Naive thymus-derived CD4-positive, alpha-beta T cell (primary cell): ENCODE measurements at regions not wholly inside any gene's neighbourhood (a gene's known extent, or its start where the extent isn't known, plus 50 kb on each side); places are given as distances from the start of the nearest gene placed in this dataset.
"Not testable (repeated sequence)": the region's sequence is repeated elsewhere in the genome, so short reads cannot be mapped to it uniquely, and the experiment has no call there.

Experiments
- ATAC-seq: fragments of 150-1000 bp; cut with Tn5 transposase; 2 replicates; pipeline ENCODE4 v1.10.0; 2021; ENCODE audit warnings: mild to moderate bottlenecking, moderate library complexity
- CTCF ChIA-PET: fragments of 350-600 bp; sonication (Branson Sonifier 250); formaldehyde crosslinking; loops from one replicate; lab custom pipeline; 2021; ENCODE audit warnings: antibody characterized with exemption; lab: Charles Lee
- POLR2A ChIA-PET: fragments of 350-600 bp; sonication (Branson Sonifier 250); formaldehyde crosslinking; loops from one replicate; lab custom pipeline; 2021; ENCODE audit warnings: antibody characterized with exemption, inconsistent platforms; lab: Charles Lee
- DNase-seq, 9 donors: peaks; one replicate each; pipeline versions ENCODE4 v3.0.0 to v3.0.0-alpha.2; 2020 to 2022; ENCODE audit warnings: mixed read lengths in 1 of 9
- H3K27ac ChIP-seq: one replicate; pipeline ENCODE4 v1.7.0; 2013; ENCODE audit warnings: mild to moderate bottlenecking, low read depth, low read length, moderate library complexity
- H3K27me3 ChIP-seq, 2 donors: one replicate each; pipeline ENCODE4 v1.7.0; 2013; ENCODE audit warnings: low read length in 2 of 2, mild to moderate bottlenecking in 2 of 2, moderate library complexity in 2 of 2; ENCODE audit not compliant: control insufficient read depth in 2 of 2, insufficient read depth in 2 of 2
- H3K36me3 ChIP-seq, 3 experiments: 1 replicate in 2 of 3; 2 replicates in 1 of 3; pipeline ENCODE4 v1.7.0; 2013; ENCODE audit warnings: low read length in 3 of 3, mild to moderate bottlenecking in 3 of 3, moderate library complexity in 1 of 3; ENCODE audit not compliant: insufficient read depth in 3 of 3, control insufficient read depth in 2 of 3
- H3K4me1 ChIP-seq, 2 donors: one replicate each; pipeline ENCODE4 v1.7.0; 2013; ENCODE audit warnings: low read length in 2 of 2, mild to moderate bottlenecking in 2 of 2, moderate library complexity in 1 of 2; ENCODE audit not compliant: control insufficient read depth in 2 of 2, insufficient read depth in 2 of 2
- H3K4me3 ChIP-seq: 2 replicates; pipeline ENCODE4 v1.7.0; 2013; ENCODE audit warnings: mild to moderate bottlenecking, low read length
- H3K9me3 ChIP-seq, 3 experiments: 1 replicate in 2 of 3; 2 replicates in 1 of 3; pipeline ENCODE4 v1.7.0; 2013; ENCODE audit warnings: low read length in 3 of 3; ENCODE audit not compliant: control insufficient read depth in 2 of 3
- H3K27ac Mint-ChIP-seq, 9 donors: one replicate each; pipeline ENCODE4 v1.8.0; 2020 to 2022; ENCODE audit warnings: mixed read lengths in 9 of 9, mild to moderate bottlenecking in 8 of 9, moderate library complexity in 5 of 9, inconsistent platforms in 2 of 9
- H3K27me3 Mint-ChIP-seq, 5 donors: one replicate each; pipeline ENCODE4 v1.8.0; 2021 to 2022; ENCODE audit warnings: mixed read lengths in 5 of 5, mild to moderate bottlenecking in 1 of 5
- H3K36me3 Mint-ChIP-seq, 5 donors: one replicate each; pipeline ENCODE4 v1.8.0; 2020 to 2022; ENCODE audit warnings: mixed read lengths in 5 of 5, mild to moderate bottlenecking in 3 of 5, inconsistent platforms in 1 of 5
- H3K4me1 Mint-ChIP-seq, 7 donors: one replicate each; pipeline ENCODE4 v1.8.0; 2020 to 2022; ENCODE audit warnings: mixed read lengths in 7 of 7, mild to moderate bottlenecking in 3 of 7, inconsistent platforms in 1 of 7
- H3K4me3 Mint-ChIP-seq, 10 donors: one replicate each; pipeline ENCODE4 v1.8.0; 2020 to 2022; ENCODE audit warnings: mild to moderate bottlenecking in 10 of 10, mixed read lengths in 10 of 10, moderate library complexity in 6 of 10, inconsistent platforms in 2 of 10
- H3K9me3 Mint-ChIP-seq, 11 donors: one replicate each; pipeline ENCODE4 v1.8.0; 2020 to 2022; ENCODE audit warnings: mixed read lengths in 11 of 11, mild to moderate bottlenecking in 4 of 11, inconsistent platforms in 1 of 11, moderate library complexity in 1 of 11
- intact Hi-C, 2 donors: fragments of 100-400 bp; cut with micrococcal nuclease; formaldehyde crosslinking; loops; one replicate each; pipeline ENCODE4 v1.15.1; 2023

GRCh38 chr10:56181607-56182006 is 179.5 kb downstream of the ZWINT start:
- CTCF ChIA-PET = no interaction called here

GRCh38 chr10:56178210-56178609 is 182.8 kb downstream of the ZWINT start:
- CTCF ChIA-PET = no interaction called here

More at GRCh38 chr10:56181607-56182006, 179.5 kb downstream of the ZWINT start:
- Histone ChIP-seq H3K27me3 (no peaks in the 10 kb centered on the region), H3K4me3 (no peak overlapping the region), H3K36me3 (no peaks in the 10 kb centered on the region), H3K4me1 (no peaks in the 10 kb centered on the region), H3K9me3 (no peaks in the 10 kb centered on the region), H3K27ac (no peak overlapping the region)
- Mint-ChIP-seq H3K4me1 (no peaks in the 10 kb centered on the region), H3K27me3 (no peaks in the 10 kb centered on the region), H3K36me3 (no peaks in the 10 kb centered on the region), H3K27ac (no peak overlapping the region), H3K9me3 (peaks cover 0 to 20% (median 4%) of the 10 kb centered on the region in 11 donors), H3K4me3 (no peak overlapping the region)
- intact Hi-C loops = no loop called here
- ATAC-seq (no peak), DNase-seq (no peak)
- POLR2A ChIA-PET = no interaction called here

GRCh38 chr10:56155091-56155513 is 206.0 kb downstream of the ZWINT start:
- H3K27me3 ChIP-seq, DNase-seq, intact Hi-C loops, H3K4me3 Mint-ChIP-seq, H3K27me3 Mint-ChIP-seq, H3K36me3 Mint-ChIP-seq, ATAC-seq, H3K4me1 ChIP-seq, POLR2A ChIA-PET, H3K4me3 ChIP-seq, H3K4me1 Mint-ChIP-seq, H3K27ac Mint-ChIP-seq, CTCF ChIA-PET, H3K9me3 Mint-ChIP-seq, H3K36me3 ChIP-seq, H3K9me3 ChIP-seq, H3K27ac ChIP-seq: not testable (repeated sequence)

More at GRCh38 chr10:56178210-56178609, 182.8 kb downstream of the ZWINT start:
- no peaks in the 10 kb centered on the region for H3K9me3 ChIP-seq
- no peaks in the 10 kb centered on the region for H3K36me3 ChIP-seq
- no peaks in the 10 kb centered on the region for H3K4me1 ChIP-seq
- intact Hi-C loops = no loop called here
- DNase-seq (no peak), ATAC-seq (no peak)
- POLR2A ChIA-PET = no interaction called here
- H3K4me3 ChIP-seq = no peak overlapping the region
- no peaks in the 10 kb centered on the region for H3K4me1 Mint-ChIP-seq
- peaks cover 0 to 2% of the 10 kb centered on the region in 2 donors for H3K27me3 ChIP-seq
- H3K9me3 Mint-ChIP-seq = peaks cover 0 to 9% (median 1%) of the 10 kb centered on the region in 11 donors
- H3K27me3 Mint-ChIP-seq = no peaks in the 10 kb centered on the region
- H3K36me3 Mint-ChIP-seq = no peaks in the 10 kb centered on the region
- no peak overlapping the region for H3K27ac ChIP-seq
- no peak overlapping the region for H3K4me3 Mint-ChIP-seq
- no peak overlapping the region for H3K27ac Mint-ChIP-seq

- no peaks in the 10 kb centered on the region for H3K36me3 Mint-ChIP-seq
- no peak overlapping the region for H3K27ac Mint-ChIP-seq
- Histone ChIP-seq H3K27me3 (no peaks in the 10 kb centered on the region), H3K4me1 (no peaks in the 10 kb centered on the region), H3K4me3 (no peak overlapping the region), H3K27ac (no peak overlapping the region), H3K9me3 (no peaks in the 10 kb centered on the region), H3K36me3 (no peaks in the 10 kb centered on the region)
- no peak for DNase-seq
- POLR2A ChIA-PET = no interaction called here
- H3K27me3 Mint-ChIP-seq = no peaks in the 10 kb centered on the region
- CTCF ChIA-PET = no interaction called here
- H3K4me1 Mint-ChIP-seq = no peaks in the 10 kb centered on the region
- intact Hi-C loops = no loop called here
- ATAC-seq = no peak
- H3K4me3 Mint-ChIP-seq = no peak overlapping the region
- H3K9me3 Mint-ChIP-seq = peaks cover 0 to 12% (median 6%) of the 10 kb centered on the region in 11 donors
These were observed 214.3 kb downstream of the ZWINT start for GRCh38 chr10:56146806-56147205.

- Mint-ChIP-seq H3K27me3 (no peaks in the 10 kb centered on the region), H3K9me3 (peaks cover 0 to 7% (median 3%) of the 10 kb centered on the region in 11 donors), H3K27ac (no peak overlapping the region), H3K36me3 (no peaks in the 10 kb centered on the region), H3K4me3 (no peak overlapping the region), H3K4me1 (no peaks in the 10 kb centered on the region)
- no peaks in the 10 kb centered on the region for H3K36me3 ChIP-seq
- no peak overlapping the region for H3K27ac ChIP-seq
- POLR2A ChIA-PET = no interaction called here
- DNase-seq (no peak), ATAC-seq (no peak)
- intact Hi-C loops = no loop called here
- no peak overlapping the region for H3K4me3 ChIP-seq
- CTCF ChIA-PET = no interaction called here
- H3K9me3 ChIP-seq = no peaks in the 10 kb centered on the region
- no peaks in the 10 kb centered on the region for H3K27me3 ChIP-seq
- no peaks in the 10 kb centered on the region for H3K4me1 ChIP-seq
These were observed 218.8 kb downstream of the ZWINT start for GRCh38 chr10:56142092-56142728.

GRCh38 chr10:56139405-56139804 is 221.7 kb downstream of the ZWINT start:
- no peaks in the 10 kb centered on the region for H3K9me3 ChIP-seq
- ATAC-seq (no peak), DNase-seq (no peak)
- Mint-ChIP-seq H3K9me3 (peaks cover 0 to 6% (median 0%) of the 10 kb centered on the region in 11 donors), H3K4me1 (no peaks in the 10 kb centered on the region), H3K36me3 (no peaks in the 10 kb centered on the region), H3K27me3 (no peaks in the 10 kb centered on the region), H3K27ac (no peak overlapping the region), H3K4me3 (no peak overlapping the region)
- no peaks in the 10 kb centered on the region for H3K36me3 ChIP-seq
- POLR2A ChIA-PET = no interaction called here
- no peak overlapping the region for H3K27ac ChIP-seq
- H3K4me3 ChIP-seq = no peak overlapping the region
- intact Hi-C loops = no loop called here
- no peaks in the 10 kb centered on the region for H3K4me1 ChIP-seq
- H3K27me3 ChIP-seq = no peaks in the 10 kb centered on the region
- CTCF ChIA-PET = no interaction called here

- no peaks in the 10 kb centered on the region for H3K36me3 ChIP-seq
- Mint-ChIP-seq H3K4me3 (no peak overlapping the region), H3K27me3 (no peaks in the 10 kb centered on the region), H3K27ac (no peak overlapping the region), H3K9me3 (peaks cover 0 to 5% (median 0%) of the 10 kb centered on the region in 11 donors), H3K4me1 (no peaks in the 10 kb centered on the region), H3K36me3 (no peaks in the 10 kb centered on the region)
- H3K4me3 ChIP-seq = no peak overlapping the region
- ATAC-seq = no peak
- POLR2A ChIA-PET = no interaction called here
- no peaks in the 10 kb centered on the region for H3K9me3 ChIP-seq
- H3K27me3 ChIP-seq = no peaks in the 10 kb centered on the region
- H3K27ac ChIP-seq = no peak overlapping the region
- no peaks in the 10 kb centered on the region for H3K4me1 ChIP-seq
- DNase-seq = no peak
- intact Hi-C loops = no loop called here
- CTCF ChIA-PET = no interaction called here
These were observed 225.2 kb downstream of the ZWINT start for GRCh38 chr10:56135828-56136227.
